GM19372 (cell line): ENCODE measurements at regions not wholly inside any gene's neighbourhood (a gene's known extent, or its start where the extent isn't known, plus 50 kb on each side); places are given as distances from the start of the nearest gene placed in this dataset.
"Not testable (repeated sequence)": the region's sequence is repeated elsewhere in the genome, so short reads cannot be mapped to it uniquely, and the experiment has no call there.

Experiments
- ATAC-seq: cut with Tn5 transposase; IDR thresholded peaks from one replicate; pipeline ENCODE4 v1.9.1; 2021; ENCODE audit warnings: mild to moderate bottlenecking, low read depth, moderate library complexity; ENCODE audit not compliant: unreplicated experiment

- ATAC-seq: no peak
These were observed 473.3 kb upstream of the ZNF608 start for GRCh38 chr5:125219710-125220109.

- no peak for ATAC-seq
These were observed 473.8 kb upstream of the ZNF608 start for GRCh38 chr5:125220284-125220683.

GRCh38 chr5:125222597-125223240, 476.3 kb upstream of the ZNF608 start:
- no peak for ATAC-seq

GRCh38 chr5:125225424-125225823, 479.0 kb upstream of the ZNF608 start:
- no peak for ATAC-seq

- no peak for ATAC-seq
These were observed 480.4 kb upstream of the ZNF608 start for GRCh38 chr5:125226825-125227224.

GRCh38 chr5:125227333-125228095, 481.1 kb upstream of the ZNF608 start:
- no peak for ATAC-seq

- ATAC-seq: no peak
These were observed 482.1 kb upstream of the ZNF608 start for GRCh38 chr5:125228363-125229070.

GRCh38 chr5:125229556-125229955, 483.1 kb upstream of the ZNF608 start:
- no peak for ATAC-seq

- no peak for ATAC-seq
These were observed 486.4 kb upstream of the ZNF608 start for GRCh38 chr5:125232779-125233230.

GRCh38 chr5:125233944-125234343, 487.5 kb upstream of the ZNF608 start:
- ATAC-seq: no peak

GRCh38 chr5:125236007-125236406, 489.6 kb upstream of the ZNF608 start:
- ATAC-seq: no peak

- no peak for ATAC-seq
These were observed 490.5 kb upstream of the ZNF608 start for GRCh38 chr5:125236981-125237380.

GRCh38 chr5:125244531-125244930, 498.1 kb upstream of the ZNF608 start:
- ATAC-seq: no peak

GRCh38 chr5:125245216-125245615, 498.8 kb upstream of the ZNF608 start:
- ATAC-seq: no peak

GRCh38 chr5:125249400-125249799, 503.0 kb upstream of the ZNF608 start:
- no peak for ATAC-seq

GRCh38 chr5:125251703-125252102, 505.3 kb upstream of the ZNF608 start:
- no peak for ATAC-seq

- not testable (repeated sequence) for ATAC-seq
These were observed 507.2 kb upstream of the ZNF608 start for GRCh38 chr5:125253634-125254033.

GRCh38 chr5:125254267-125254666, 507.8 kb upstream of the ZNF608 start:
- ATAC-seq: no peak

- no peak for ATAC-seq
These were observed 509.9 kb upstream of the ZNF608 start for GRCh38 chr5:125256296-125256695.

- ATAC-seq: no peak
These were observed 510.9 kb upstream of the ZNF608 start for GRCh38 chr5:125257057-125257972.
